ENCODE measurements at regions not wholly inside any gene's neighbourhood (a gene's known extent, or its start where the extent isn't known, plus 50 kb on each side); places are given as distances from the start of the nearest gene placed in this dataset.
"Not testable (repeated sequence)": the region's sequence is repeated elsewhere in the genome, so short reads cannot be mapped to it uniquely, and the experiment has no call there.

DNA sequence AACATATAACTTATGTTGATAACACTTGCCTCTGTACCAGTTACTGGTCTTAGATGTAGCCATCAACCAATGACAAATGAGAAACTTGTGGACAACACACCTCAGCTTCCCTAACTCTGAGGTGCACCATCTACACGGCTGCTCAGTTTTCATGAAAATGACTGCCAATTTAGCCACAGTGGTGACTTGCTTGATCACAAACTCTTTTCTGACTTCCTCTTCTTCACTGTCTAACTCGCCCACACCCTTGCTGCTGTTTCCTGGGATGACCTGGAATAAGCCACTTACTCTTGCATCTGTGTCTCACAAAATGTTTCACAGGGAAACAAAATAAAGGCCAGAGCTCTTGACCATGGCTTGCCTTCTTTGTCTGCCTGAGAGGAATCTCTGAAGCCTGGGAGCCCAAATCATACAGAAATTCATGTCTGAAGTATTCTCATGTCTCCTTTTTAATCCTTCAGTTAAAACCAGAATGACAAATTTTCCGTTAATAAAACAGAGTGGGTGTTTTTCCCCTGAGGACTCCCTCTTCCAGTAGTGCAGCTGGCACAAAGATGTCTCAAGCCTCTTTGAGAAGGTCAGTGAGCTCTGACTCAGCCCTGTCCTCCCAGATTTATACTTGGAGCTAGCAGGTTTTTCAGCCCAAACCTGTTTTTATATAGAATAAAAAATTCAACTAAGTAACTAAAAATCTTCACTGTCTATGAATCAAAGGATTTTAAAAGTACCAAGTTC lies 126.5 kb upstream of the PAM start:
- no peak for DNase-seq

GRCh38 chr5:102629827-102630605 lies 125.1 kb upstream of the PAM start:
- Histone ChIP-seq H3K9me3 (ENCODE audit: control insufficient read depth, low read length) (no peaks in the 10 kb centered on the region), H3K27ac (ENCODE audit: insufficient read depth, low read length, poor library complexity, severe bottlenecking) (no peak overlapping the region), H3K4me3 (ENCODE audit: insufficient read depth, low read depth, low read length, poor library complexity, severe bottlenecking) (no peak overlapping the region), H3K4me1 (ENCODE audit: control insufficient read depth, insufficient read depth, low read length, poor library complexity, severe bottlenecking) (no peaks in the 10 kb centered on the region), H3K27me3 (replicated peaks; ENCODE audit: control insufficient read depth, insufficient read depth, low read length, poor library complexity, severe bottlenecking) (no peaks in the 10 kb centered on the region), H3K36me3 (ENCODE audit: control insufficient read depth, insufficient read depth, low read length) (no peaks in the 10 kb centered on the region)
- DNase-seq = no peak

More for the DNA sequence above, 126.5 kb upstream of the PAM start:
- no peak overlapping the region for H3K4me3 ChIP-seq (ENCODE audit: insufficient read depth, low read depth, low read length, poor library complexity, severe bottlenecking)
- H3K27me3 ChIP-seq (replicated peaks; ENCODE audit: control insufficient read depth, insufficient read depth, low read length, poor library complexity, severe bottlenecking) = no peaks in the 10 kb centered on the region
- no peaks in the 10 kb centered on the region for H3K4me1 ChIP-seq (ENCODE audit: control insufficient read depth, insufficient read depth, low read length, poor library complexity, severe bottlenecking)
- H3K36me3 ChIP-seq (ENCODE audit: control insufficient read depth, insufficient read depth, low read length) = no peaks in the 10 kb centered on the region
- H3K9me3 ChIP-seq (ENCODE audit: control insufficient read depth, low read length) = no peaks in the 10 kb centered on the region
- H3K27ac ChIP-seq (ENCODE audit: insufficient read depth, low read length, poor library complexity, severe bottlenecking) = no peak overlapping the region

- H3K27me3 ChIP-seq (replicated peaks; ENCODE audit: control insufficient read depth, insufficient read depth, low read length, poor library complexity, severe bottlenecking); H3K36me3 ChIP-seq (ENCODE audit: control insufficient read depth, insufficient read depth, low read length); H3K4me1 ChIP-seq (ENCODE audit: control insufficient read depth, insufficient read depth, low read length, poor library complexity, severe bottlenecking); H3K27ac ChIP-seq (ENCODE audit: insufficient read depth, low read length, poor library complexity, severe bottlenecking); DNase-seq; H3K4me3 ChIP-seq (ENCODE audit: insufficient read depth, low read depth, low read length, poor library complexity, severe bottlenecking); H3K9me3 ChIP-seq (ENCODE audit: control insufficient read depth, low read length): not testable (repeated sequence)
Observed at GRCh38 chr5:102635399-102635798, 119.7 kb upstream of the PAM start.

- Histone ChIP-seq H3K9me3 (ENCODE audit: control insufficient read depth, low read length) (no peaks in the 10 kb centered on the region), H3K27ac (ENCODE audit: insufficient read depth, low read length, poor library complexity, severe bottlenecking) (no peak overlapping the region), H3K36me3 (ENCODE audit: control insufficient read depth, insufficient read depth, low read length) (no peaks in the 10 kb centered on the region), H3K4me3 (ENCODE audit: insufficient read depth, low read depth, low read length, poor library complexity, severe bottlenecking) (no peak overlapping the region), H3K4me1 (ENCODE audit: control insufficient read depth, insufficient read depth, low read length, poor library complexity, severe bottlenecking) (no peaks in the 10 kb centered on the region), H3K27me3 (replicated peaks; ENCODE audit: control insufficient read depth, insufficient read depth, low read length, poor library complexity, severe bottlenecking) (no peaks in the 10 kb centered on the region)
- no peak for DNase-seq
Observed at GRCh38 chr5:102638316-102638715, 116.8 kb upstream of the PAM start.

DNA sequence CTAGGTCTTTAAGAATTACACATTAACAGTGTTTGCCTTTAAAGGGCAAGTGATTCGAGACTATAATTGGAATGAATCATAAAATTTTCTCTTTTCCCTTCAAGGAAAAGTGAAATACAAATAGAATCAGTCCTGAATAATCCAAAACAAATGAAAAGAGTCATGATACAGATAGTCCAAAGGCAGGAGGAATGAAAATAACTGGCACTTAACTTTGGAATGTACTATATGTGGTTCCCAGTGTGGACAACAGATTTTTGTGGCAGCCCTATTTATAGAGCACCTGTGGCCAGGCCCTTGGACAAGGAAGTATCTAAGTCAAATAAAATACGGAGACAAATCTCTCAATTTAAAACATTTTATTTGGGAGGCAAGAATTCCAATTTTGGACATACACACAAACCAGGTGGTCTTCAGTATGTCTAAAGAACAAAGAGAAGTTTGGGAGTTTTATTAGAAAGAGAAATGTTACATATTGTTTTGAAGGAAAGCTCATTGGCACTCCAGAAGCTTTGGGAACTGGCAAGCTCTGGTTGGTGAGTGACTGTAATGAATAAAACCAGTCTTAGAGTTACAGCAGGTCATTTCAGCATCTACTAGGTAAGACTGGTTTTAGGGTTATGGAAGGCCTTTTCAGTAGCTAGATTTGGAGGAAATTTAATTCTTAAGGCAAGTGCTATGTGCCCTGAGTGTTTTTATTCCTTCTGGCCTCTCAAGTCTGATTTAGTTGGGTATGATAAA lies 116.0 kb upstream of the PAM start:
- H3K4me3 ChIP-seq (ENCODE audit: insufficient read depth, low read depth, low read length, poor library complexity, severe bottlenecking) = no peak overlapping the region
- H3K9me3 ChIP-seq (ENCODE audit: control insufficient read depth, low read length) = no peaks in the 10 kb centered on the region
- H3K27me3 ChIP-seq (replicated peaks; ENCODE audit: control insufficient read depth, insufficient read depth, low read length, poor library complexity, severe bottlenecking) = no peaks in the 10 kb centered on the region
- H3K36me3 ChIP-seq (ENCODE audit: control insufficient read depth, insufficient read depth, low read length) = no peaks in the 10 kb centered on the region
- DNase-seq = no peak
- no peaks in the 10 kb centered on the region for H3K4me1 ChIP-seq (ENCODE audit: control insufficient read depth, insufficient read depth, low read length, poor library complexity, severe bottlenecking)
- H3K27ac ChIP-seq (ENCODE audit: insufficient read depth, low read length, poor library complexity, severe bottlenecking) = no peak overlapping the region

GRCh38 chr5:102649731-102650130 lies 105.4 kb upstream of the PAM start:
- H3K36me3 ChIP-seq (ENCODE audit: control insufficient read depth, insufficient read depth, low read length) = no peaks in the 10 kb centered on the region
- no peak overlapping the region for H3K4me3 ChIP-seq (ENCODE audit: insufficient read depth, low read depth, low read length, poor library complexity, severe bottlenecking)
- H3K27ac ChIP-seq (ENCODE audit: insufficient read depth, low read length, poor library complexity, severe bottlenecking) = no peak overlapping the region
- no peaks in the 10 kb centered on the region for H3K27me3 ChIP-seq (replicated peaks; ENCODE audit: control insufficient read depth, insufficient read depth, low read length, poor library complexity, severe bottlenecking)
- DNase-seq = no peak
- no peaks in the 10 kb centered on the region for H3K9me3 ChIP-seq (ENCODE audit: control insufficient read depth, low read length)
- no peaks in the 10 kb centered on the region for H3K4me1 ChIP-seq (ENCODE audit: control insufficient read depth, insufficient read depth, low read length, poor library complexity, severe bottlenecking)

GRCh38 chr5:102651466-102651865 lies 103.6 kb upstream of the PAM start:
- DNase-seq = no peak
- no peaks in the 10 kb centered on the region for H3K36me3 ChIP-seq (ENCODE audit: control insufficient read depth, insufficient read depth, low read length)
- H3K9me3 ChIP-seq (ENCODE audit: control insufficient read depth, low read length) = no peaks in the 10 kb centered on the region
- H3K27ac ChIP-seq (ENCODE audit: insufficient read depth, low read length, poor library complexity, severe bottlenecking) = no peak overlapping the region
- no peak overlapping the region for H3K4me3 ChIP-seq (ENCODE audit: insufficient read depth, low read depth, low read length, poor library complexity, severe bottlenecking)
- no peaks in the 10 kb centered on the region for H3K4me1 ChIP-seq (ENCODE audit: control insufficient read depth, insufficient read depth, low read length, poor library complexity, severe bottlenecking)
- H3K27me3 ChIP-seq (replicated peaks; ENCODE audit: control insufficient read depth, insufficient read depth, low read length, poor library complexity, severe bottlenecking) = no peaks in the 10 kb centered on the region

DNA sequence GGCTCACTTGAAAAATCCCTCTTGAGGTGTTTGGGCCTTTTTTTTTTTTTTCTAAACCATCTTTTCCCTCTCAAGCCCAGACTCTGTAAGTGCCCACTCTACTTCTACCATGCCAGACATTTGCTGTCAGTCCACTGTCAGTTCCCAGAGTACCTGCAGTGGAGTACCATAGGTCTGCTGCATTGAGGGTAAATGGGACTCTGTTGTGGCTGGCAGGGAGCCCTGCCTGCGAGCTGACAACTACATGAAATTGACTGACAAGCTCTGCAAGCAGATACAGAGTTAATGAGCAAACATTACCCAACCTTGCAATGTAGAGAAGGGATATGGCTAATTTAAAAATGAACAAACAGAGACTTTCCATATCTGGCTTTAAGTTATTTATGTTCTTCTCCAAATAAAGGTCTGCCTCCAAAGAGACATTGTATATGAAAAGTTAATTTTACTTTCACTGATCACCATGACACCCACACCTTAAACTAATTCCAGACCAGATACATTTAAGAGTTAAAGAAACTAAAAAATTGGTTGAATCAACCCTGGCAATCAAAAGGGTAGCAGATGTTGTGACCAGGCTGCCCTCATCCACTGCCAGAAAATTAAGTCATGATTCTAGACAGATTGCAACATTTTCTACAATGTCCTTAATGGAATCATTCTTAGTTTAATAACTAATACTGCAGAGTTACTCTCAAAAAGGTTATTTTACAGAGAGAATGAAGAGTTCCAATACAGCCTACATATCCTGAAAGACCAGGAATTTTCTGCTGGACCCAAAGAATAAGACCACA lies 100.4 kb upstream of the PAM start:
- Histone ChIP-seq H3K27me3 (replicated peaks; ENCODE audit: control insufficient read depth, insufficient read depth, low read length, poor library complexity, severe bottlenecking) (no peaks in the 10 kb centered on the region), H3K9me3 (ENCODE audit: control insufficient read depth, low read length) (no peaks in the 10 kb centered on the region), H3K27ac (ENCODE audit: insufficient read depth, low read length, poor library complexity, severe bottlenecking) (no peak overlapping the region), H3K4me1 (ENCODE audit: control insufficient read depth, insufficient read depth, low read length, poor library complexity, severe bottlenecking) (no peaks in the 10 kb centered on the region), H3K4me3 (ENCODE audit: insufficient read depth, low read depth, low read length, poor library complexity, severe bottlenecking) (no peak overlapping the region), H3K36me3 (ENCODE audit: control insufficient read depth, insufficient read depth, low read length) (no peaks in the 10 kb centered on the region)
- DNase-seq = no peak

DNA sequence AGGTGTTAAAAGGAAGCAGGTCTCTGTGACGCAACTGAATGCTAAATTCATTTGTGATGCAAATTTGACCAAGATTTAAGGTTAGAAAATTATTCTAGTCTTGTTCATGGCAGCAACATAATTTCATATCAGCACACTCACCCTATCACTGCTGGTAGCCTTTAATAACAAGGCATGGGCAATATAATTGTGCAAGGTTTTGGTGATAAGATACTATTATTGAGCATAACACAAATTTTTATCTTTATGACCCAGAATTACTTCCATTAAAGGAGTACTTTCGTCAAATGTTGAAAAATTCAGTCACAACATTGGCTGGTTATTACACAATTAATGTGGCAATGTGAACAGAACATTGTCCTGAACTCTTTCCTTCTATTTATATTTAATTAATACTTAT lies 96.0 kb upstream of the PAM start:
- Histone ChIP-seq H3K4me3 (ENCODE audit: insufficient read depth, low read depth, low read length, poor library complexity, severe bottlenecking) (no peak overlapping the region), H3K27ac (ENCODE audit: insufficient read depth, low read length, poor library complexity, severe bottlenecking) (no peak overlapping the region), H3K4me1 (ENCODE audit: control insufficient read depth, insufficient read depth, low read length, poor library complexity, severe bottlenecking) (no peaks in the 10 kb centered on the region), H3K36me3 (ENCODE audit: control insufficient read depth, insufficient read depth, low read length) (no peaks in the 10 kb centered on the region), H3K27me3 (replicated peaks; ENCODE audit: control insufficient read depth, insufficient read depth, low read length, poor library complexity, severe bottlenecking) (no peaks in the 10 kb centered on the region), H3K9me3 (ENCODE audit: control insufficient read depth, low read length) (no peaks in the 10 kb centered on the region)
- no peak for DNase-seq

All from effector memory CD4-positive, alpha-beta T cell (primary cell).